ENCODE measurements at regions not wholly inside any gene's neighbourhood (a gene's known extent, or its start where the extent isn't known, plus 50 kb on each side); places are given as distances from the start of the nearest gene placed in this dataset.
"Not testable (repeated sequence)": the region's sequence is repeated elsewhere in the genome, so short reads cannot be mapped to it uniquely, and the experiment has no call there.

DNA sequence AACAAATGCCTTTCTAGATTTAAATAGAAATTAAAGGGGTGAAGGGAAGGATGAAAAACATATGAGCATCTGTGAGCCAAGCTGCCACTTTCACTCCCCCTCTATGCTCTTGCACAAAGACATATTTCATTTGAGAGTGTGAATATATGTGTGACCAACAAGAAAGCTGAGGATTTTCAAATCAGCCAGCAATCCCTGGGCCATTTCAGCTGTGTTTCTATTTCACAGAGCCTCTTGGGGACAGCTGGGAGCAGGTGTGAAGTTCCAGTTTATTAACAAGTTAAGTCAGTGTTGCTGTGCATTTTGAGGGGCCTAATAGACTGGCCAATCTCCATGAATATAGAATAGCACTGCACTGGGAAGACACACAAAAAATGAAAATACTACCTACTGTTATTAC lies 248.7 kb upstream of the RGMB start:
- DNase-seq: no peak

DNA sequence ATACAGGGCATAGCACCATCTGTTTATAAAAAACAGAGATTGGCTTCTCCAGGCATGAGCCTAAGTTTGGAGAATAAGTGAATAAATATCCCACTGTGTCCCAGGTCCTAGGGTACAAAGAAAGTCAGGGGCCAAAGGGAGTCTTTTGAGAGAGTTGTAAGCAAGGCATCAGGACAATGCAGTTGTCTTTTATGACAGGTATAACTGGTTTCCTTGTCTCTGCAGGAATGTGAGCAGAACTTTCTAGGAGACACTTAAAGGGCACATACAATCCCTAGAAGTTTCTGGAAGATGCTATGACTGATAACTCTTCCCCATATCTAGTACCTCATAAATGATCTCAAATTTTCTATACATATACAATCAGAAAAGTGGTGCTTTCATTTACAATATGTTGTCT lies 245.6 kb upstream of the RGMB start:
- no peak for DNase-seq

DNA sequence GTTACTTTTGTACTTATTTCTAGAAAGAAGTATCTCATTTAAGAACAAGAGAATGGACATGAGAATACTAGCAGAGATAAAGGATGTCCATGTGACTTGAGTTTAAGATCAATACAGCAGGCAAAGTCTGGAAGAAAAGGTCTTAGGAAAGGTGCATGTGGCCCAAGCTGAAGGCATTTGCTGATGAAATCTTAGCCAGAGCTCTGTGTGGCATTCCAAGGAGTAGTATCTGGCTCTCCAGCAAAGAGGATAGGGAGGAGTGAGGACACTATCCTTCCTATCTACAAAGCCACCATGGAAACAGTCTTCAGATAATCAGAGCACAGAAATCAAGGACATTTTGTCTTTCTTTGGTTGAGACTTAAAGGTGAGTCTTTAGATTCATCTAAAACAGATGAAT lies 244.1 kb upstream of the RGMB start:
- DNase-seq: no peak

DNA sequence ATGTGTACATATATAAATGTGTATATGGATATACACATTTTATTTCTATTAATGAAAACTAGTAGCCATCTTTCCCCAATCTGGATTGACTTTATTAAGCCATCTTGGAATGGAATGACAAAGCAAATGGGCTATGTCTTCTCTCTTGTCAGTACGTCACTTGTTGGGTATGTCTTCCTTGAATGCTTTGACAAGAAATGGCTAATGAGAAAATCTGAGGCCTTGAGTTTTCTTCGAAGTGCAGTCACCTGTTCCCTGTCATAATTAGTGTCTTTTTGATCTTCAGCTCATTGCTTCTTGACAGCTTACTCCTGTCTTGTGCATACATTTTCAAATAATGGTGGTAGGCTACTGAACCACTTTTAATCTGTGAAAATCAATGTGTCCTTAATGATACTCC lies 243.2 kb upstream of the RGMB start:
- no peak for DNase-seq

DNA sequence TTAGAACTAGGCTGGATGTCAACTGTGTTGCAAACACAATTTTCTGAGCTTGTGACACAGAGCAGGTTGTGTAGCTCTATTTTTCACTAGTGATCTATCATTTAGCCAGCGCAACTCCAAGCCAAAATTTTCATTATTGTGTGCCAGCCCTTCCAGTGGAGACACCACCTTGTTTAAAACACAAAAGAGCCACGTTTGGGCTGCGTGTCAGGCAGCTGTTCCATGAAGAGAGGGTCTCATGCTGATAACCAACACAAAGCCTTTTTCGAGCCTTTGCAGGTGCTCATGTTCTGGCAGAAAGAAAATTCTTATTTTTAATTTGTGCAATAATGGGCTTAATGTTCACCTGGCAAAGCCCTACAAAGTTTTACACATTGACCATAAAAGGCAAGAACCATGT lies 237.6 kb upstream of the RGMB start:
- no peak for DNase-seq

DNA sequence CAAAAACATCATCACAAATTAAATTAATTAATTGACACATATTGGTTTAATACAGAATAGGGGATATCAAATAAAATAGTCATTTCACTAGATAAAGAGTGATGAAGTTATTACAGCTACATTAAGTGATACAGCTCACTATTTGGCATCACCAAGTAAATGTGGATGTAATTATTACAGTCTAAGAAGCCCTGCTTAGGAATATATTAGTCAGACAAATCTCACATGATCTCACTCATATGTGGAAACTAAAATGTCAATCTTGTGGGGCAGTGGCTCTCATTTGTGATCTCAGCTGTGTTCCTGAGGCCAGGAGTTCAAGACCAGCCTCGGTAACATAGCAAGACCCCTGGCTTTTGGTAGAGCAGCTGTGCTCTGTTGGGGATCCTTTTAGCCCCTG lies 233.4 kb upstream of the RGMB start:
- no peak for DNase-seq

DNA sequence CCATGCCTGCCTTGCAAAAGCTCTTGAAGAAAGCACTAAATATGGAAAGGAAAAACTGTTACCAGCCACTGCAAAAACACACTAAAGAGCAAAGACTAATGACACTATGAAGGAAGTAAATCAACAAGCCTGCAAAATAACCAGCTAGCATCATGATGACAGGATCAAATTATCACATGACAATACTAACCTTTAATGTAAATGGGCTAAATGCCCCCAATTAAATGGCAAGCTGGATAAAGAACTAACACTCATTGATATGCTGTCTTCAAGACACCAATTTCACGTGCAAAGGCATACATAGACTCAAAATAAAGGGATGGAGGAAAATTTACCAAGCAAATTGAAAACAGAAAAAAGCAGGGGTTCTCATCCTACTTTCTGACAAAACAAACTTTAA lies 231.8 kb upstream of the RGMB start:
- DNase-seq: no peak

DNA sequence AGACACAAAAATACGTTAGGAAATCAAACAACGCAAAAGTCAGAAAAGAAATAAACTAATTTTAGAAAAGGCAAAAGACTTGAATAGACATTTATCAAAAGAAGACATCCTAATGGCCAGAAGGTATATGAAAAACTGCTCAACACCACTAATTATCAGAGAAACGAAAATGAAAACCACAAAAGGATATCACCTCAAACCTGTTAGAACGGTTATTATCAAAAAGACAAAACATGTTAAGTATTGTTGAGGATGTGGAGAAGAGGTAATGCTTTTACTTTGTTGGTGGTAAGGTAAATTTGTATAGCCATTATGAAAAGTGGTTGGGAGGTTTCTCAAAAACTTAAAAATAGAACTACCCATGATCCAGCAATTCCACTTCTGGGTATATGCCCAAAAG lies 230.0 kb upstream of the RGMB start:
- no peak for DNase-seq

DNA sequence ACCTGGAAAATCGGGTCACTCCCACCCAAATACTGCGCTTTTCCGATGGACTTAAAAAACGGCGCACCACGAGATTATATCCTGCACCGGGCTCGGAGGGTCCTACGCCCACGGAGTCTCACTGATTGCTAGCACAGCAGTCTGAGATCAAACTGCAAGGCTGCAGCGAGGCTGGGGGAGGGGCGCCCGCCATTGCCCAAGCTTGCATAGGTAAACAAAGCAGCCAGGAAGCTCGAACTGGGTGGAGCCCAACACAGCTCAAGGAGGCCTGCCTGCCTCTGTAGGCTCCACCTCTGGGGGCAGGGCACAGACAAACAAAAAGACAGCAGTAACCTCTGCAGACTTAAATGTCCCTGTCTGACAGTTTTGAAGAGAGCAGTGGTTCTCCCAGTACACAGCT lies 226.5 kb upstream of the RGMB start:
- not testable (repeated sequence) for DNase-seq

DNA sequence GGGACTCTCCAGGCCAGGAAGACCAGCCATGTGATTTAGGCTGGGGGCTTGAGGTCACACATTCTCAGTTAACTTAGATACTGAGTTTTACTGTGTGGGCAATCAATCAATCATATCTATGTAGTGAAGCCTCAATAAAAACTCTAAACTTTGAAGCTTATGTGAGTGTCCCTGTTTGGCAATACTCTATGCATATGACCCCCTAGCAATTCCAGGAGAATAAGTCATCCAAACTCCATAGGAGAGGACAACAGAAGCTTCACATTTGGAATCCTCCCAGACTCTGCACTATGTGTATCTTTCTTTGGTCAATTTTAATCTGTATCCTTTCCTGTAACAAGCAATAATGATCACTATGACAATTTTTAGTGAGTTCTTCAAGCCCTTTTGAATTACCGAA lies 216.8 kb upstream of the RGMB start:
- no peak for DNase-seq

DNA sequence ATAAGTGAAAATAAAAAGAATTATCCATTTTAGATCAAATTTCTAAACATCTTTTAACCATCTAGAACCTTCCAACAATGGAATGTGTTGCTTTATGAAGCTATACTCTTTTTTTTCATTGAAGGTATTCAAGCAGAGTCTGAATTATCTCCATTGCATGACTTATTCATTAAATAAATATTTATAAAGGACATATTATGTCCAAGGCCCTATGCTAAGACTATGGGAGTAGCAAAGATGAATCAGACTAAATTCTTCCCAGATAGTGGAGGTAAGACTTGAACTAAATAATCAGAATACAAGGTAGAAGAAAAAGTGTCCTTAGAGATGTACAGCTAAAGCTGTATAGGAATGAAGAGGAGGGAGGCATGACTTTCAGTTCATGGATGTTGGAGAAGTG lies 215.5 kb upstream of the RGMB start:
- DNase-seq: no peak

DNA sequence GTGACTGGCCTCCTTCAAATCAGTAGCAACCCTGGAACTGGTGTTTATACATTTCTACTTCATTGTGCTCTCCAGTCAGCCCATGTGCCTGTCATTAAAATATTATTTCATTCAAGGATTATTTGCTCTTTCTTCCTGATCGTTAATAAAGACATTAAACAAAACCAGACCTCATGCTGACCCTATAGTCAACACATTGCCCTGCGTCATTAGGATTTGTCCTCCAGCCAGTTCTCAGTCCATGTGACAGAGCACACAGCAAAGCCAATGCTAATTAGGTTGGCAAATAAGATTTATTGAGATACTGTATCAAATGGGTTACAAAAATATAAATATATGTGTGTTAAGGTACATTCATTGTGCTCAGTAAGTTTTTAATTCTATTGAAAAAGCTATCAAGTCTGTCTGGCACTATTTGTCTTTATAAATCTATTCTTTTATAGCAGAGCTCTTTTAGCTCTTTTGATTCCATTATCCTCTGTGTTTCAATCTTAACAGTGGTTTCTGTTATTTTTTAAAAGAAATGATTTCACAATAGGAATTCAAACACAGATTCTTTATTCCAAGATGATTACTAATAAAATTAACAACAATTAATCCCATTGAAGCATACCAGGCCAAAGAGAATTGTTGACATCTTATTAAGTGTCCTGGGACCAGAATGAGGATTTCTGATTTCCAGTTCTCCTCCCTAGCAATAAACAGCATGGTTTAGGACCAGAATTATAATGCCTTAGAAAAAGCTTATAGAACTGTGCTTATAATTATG lies 209.4 kb upstream of the RGMB start:
- DNase-seq: no peak

DNA sequence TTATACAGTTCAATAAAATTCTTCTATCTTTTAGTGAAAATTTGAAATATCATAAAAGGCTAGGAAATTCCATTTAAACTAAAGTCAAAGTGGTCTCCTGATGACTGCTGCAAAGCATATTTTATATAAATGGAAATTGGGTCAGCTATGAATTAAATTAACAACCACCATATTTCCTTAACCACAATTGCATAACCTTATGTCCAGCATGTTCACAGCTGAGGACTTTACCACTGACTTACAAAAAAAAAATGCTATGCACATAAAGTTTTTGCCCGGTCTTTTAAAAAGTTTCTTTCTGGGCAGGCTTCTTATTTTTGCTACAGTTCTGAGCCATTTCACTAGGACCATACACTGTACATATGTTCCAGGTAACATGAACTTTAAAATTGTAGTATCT lies 208.6 kb upstream of the RGMB start:
- no peak for DNase-seq

DNA sequence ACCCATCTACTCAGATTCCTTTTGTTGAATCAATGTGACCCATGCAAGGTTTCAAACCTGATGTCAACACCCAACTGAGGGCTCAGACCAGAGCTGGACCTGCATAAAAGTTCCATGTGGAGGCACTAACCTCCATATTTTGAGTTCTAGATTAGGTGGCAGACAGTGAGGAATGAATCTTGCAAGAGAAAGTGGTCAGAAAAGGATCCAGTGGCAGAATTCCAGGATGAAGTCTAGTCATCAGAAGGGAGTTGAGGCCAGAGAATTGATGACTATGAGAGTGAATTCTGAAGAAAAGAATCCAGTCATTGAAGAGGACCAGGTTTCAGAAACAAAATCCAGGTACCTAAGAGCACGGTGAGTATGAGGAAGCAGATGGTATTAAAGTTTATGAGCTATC lies 205.1 kb upstream of the RGMB start:
- no peak for DNase-seq

DNA sequence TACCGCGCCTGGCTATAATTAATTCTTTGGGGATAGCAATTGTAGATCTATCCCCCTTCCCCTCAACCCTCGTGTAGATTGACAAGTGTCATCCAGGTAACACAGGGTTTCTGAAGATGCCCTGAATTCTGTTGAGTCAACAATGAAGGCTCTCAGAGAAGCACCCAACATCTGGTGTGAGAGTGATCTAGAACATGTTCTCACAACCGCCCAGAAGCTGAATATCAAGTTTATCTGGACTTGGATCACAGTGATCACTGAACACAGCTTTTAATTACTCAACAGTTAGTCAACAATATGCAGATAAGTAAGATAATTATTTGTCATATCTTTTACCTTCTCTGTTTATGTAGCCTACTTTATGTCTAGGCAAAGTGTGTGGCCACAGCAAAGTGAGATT lies 204.2 kb upstream of the RGMB start:
- DNase-seq: no peak

DNA sequence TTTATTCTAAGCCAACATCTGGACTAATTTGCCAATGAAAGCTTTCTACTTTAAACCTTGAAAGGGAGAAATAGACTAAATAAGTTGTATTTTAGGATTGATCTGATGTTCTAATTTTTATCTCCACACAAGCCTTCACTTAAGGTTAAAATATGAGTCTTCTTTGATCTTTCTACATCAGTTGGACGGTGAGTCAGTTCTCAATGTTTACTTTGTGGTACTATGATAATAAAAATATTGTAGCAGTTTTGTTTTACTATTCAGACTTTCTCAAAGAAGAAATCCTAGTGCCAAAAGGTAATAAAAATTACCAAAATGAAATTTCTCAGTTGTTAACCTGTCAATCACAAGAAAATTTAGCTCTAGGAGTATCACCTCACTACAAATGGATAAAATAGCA lies 203.5 kb upstream of the RGMB start:
- DNase-seq: no peak

DNA sequence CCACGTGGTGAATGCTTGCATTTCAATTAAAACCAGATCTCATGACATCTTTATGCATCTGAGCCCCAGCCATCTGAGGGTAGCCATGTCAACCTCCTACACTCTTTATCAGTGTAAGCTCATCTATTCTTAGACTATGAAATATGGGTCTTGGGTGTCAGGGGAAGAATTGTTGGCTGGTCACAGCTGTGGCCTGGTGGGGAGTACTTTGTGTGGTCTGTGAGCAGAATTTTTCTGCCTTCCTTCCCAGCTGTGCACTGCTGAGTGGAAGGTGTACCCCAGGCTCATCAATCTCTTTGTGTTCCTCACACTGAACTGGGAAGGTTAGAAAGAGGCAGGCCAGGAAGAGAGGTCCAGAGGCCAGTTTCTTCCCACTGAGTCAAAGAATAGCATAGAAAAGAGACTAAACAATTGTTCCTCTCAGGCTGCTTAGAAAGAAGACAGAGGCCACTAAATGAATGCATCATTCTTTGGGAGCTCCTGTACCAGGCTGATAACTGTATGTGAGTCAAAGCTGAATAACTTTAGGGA lies 202.7 kb upstream of the RGMB start:
- DNase-seq: no peak

DNA sequence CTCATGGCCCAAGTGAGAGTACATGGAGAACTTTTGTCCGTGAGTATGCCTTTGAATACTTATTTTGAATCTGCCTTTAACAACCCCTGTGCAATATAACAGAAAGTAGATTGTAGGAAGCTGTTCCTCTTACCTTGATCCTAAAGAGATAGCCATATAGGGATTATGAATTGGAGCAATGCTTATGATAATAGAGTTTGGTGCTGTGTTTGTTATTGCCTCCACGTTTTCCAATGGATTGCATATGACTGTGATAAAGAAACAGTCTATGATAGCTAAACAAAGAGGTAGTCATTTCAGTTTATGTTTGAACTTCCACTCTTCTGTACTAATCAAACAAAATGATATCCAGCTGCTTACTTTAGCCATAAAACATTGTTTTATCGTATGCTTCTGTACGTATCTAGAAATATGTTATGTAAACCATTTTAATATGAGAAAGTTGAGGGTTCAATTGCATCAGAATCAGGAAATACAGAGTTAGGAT lies 199.6 kb upstream of the RGMB start:
- DNase-seq: no peak

DNA sequence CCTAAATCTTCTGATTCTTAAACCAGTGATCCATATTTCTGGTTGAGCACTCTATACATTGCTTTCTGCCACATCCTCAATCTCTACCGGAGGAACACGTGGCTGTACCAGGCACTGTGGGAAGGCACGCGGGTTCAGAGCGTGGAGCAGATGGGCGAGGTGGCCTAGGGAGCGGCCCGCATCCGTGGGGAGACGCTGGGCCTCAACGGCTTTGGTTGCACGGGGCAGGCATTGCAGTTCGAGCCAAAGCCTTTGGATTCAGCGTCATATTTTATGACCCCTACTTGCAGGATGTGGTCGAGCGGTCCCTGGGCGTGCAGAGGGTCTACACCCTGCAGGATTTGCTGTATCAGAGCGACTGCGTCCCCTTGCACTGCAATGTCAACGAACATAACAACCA lies 197.2 kb upstream of the RGMB start:
- DNase-seq: no peak

DNA sequence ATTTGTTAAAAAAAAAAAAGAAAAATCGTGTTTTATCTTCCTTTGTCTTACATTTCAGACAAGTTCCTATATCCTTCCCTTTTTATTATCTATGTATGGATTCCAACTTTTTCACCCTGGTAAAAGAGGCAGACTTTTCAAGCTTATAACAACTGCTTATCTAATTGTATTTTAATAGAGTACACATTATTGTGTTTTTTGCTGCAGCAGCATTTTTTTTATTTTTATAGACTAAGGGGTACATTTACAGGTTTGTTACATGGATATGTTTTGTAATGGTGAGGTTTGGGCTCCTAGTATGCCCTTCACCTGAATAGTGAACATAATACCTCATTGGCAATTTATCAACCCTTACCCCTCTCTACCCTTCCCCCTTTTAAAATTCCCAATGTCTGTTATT lies 195.0 kb upstream of the RGMB start:
- DNase-seq: no peak

DNA sequence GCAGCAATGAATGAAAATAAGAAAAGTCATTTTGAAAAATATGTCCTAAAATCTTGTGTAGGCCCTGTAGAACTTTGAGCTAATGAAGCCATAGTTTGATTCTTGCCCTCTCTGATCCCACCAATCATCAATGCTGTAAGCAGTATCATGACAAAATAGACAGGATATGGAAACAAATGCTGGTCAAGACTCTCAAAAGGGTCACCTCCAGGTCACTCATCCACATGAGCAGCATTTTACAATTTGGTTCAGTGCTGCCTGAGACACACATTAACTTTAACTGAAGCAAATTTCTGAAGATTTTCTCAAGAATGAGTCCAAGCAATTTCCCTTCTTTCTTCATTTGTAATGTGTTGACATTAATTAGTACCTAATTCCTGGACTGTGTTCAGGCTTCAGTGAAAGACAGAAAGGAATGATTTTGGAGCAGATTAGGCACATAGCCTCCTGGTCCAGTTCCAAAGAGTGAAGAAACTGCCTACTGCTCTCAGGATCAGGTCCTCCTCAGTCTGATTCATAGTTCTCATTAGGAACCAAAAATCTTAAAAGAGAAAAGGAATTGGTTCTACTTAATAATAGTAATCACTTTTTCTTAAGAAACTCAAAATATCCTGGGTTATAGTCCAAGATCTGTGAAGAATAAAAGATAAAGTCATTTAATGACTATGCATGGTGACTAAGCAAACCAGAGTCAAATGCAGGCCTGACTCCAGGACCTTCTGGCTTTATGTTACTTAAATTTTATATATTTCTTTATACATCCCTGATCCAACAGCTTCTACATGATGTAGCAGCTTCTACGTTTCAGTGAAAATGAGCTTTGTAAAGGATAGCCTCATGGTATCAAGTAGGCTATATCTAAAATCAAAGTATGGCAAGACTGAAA lies 192.1 kb upstream of the RGMB start:
- no peak for DNase-seq

DNA sequence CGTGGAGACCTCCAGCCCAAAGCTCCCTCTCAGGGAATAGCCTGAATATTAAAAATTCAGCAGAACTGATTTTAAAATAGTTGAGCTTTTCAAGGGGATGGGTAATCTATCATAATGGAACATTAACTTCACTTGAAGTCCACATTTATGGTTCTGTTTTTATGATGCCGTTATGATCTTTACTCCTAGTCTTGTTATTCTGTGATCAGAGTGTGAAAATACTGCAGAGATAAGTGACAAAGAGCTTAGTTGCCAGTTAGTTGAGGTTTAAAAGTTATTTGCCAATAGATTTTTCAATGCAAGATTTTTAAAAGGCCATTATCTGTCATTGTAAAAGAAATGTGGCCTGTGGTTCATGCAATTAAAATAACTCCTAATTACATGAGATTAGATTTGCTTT lies 189.9 kb upstream of the RGMB start:
- no peak for DNase-seq

DNA sequence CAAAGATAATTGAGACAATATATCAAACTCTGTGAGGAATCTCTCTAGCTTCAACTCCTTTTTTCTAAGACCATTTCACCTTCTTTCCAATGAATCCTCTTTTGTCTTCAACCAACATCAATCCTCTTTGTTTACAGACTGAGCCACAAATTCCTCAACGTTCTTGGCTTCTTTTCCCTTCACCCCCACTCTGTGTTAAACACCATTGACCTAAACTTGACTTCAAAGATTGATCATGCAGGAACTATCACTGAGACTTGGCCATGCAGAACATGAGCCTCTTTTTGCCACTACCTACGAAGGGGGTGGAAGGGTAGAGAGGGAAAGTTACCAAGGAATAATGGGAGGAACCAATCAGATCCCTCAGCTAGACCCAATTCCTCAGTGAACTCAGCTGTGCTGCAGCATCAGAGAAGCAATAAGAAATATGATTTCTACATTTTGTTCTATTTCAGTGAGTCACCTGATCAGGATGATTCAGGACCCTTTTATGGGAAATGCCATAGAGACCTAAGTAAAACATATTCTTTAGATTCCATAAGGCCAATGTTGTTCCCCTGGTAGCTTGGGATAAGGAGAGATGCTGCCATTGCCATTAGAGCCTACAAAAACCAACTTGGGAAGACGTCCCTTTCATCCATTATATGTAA lies 187.7 kb upstream of the RGMB start:
- no peak for DNase-seq

DNA sequence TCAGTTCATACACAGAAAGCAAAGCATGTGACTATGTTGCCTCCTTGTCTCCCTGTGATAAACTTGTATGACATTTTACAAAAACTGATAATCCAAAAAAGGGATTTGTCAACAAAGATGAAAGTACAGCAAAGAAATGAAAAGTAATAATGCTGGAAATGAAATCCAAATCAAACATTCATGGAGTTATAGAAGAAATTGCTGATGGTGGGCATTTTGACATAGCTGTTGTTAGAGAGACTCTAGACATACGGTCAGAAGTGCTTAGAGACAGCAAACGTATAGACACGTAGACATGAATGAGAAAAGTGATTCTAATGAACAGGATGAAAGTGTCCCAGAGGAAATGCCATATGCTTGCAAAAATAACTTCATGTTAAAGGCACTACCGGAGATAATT lies 186.9 kb upstream of the RGMB start:
- peak; percentile 26 for DNase-seq

Measured in NCI-H2171 treated with DMSO at 0.1 percent for 48 hours (cell line).